CD4-positive, alpha-beta T cell treated with Interferon gamma for 1 hour (primary cell): ENCODE measurements at regions not wholly inside any gene's neighbourhood (a gene's known extent, or its start where the extent isn't known, plus 50 kb on each side); places are given as distances from the start of the nearest gene placed in this dataset.

Experiments
- DNase-seq: peaks from one replicate; pipeline ENCODE4 v3.0.0-alpha.2; 2020

DNA sequence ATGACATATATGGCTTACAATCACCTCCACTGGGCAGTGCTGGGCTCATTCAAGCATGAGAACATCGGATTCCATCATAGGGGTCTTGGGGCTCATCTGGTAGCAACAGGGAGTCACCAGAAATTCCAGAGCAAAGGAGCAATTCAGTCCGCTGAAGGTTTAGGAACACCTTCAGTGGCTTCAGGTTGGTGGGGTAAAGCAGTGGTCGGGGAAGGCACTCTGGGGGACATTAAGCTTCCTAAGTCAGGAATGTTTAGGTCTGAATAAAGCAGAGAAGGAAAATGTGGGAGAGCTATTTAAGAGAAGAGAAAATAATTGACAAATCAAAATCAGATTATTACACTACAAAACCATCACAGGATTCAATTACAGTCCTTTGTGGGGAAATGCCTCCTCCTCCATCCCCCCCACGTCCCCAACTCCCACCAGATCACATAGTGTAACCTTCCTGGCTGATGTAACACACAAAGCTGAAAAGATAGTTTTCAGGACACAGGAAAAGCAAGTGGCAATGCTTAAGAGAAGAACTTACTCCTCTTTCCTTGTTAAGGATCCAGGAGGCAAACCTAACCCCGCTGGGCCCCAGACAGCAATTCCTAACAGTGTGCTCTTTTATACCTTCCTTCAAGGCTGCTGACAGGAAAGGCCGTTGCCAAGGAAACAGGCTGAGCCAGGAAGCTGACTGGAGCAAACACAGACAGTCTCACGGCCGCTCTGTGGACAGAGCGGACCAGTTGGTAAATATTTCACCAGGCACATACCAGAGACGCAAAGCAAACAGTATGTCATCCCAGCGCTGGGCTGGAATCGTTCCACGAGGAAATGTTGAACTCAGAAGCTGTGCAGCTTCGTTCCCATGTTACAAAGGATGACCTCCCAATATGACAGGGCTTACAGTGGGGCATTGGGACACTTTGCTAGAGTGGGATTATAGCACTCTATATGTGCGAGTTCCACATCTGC, 57.5 kb upstream of the LMCD1 start:
- DNase-seq: no peak

DNA sequence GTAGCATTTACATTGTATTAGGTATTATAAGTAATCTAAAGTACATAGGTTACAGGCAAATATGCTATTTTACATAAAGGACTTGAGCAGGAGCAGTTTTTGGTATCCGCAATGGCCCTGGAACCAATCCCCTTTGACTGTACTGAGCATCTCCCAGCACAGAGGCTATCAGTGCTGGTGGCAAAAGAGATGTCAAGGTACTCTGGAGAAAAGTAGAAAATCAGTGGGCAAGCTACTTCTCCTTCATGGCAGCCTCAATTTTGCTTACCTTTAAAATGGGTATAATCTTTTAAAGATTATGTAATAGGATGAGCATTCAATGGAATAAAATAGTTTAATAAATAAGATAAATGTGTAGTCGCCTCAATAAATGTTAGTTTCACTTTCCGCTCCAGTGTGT, 56.7 kb upstream of the LMCD1 start:
- DNase-seq: no peak

DNA sequence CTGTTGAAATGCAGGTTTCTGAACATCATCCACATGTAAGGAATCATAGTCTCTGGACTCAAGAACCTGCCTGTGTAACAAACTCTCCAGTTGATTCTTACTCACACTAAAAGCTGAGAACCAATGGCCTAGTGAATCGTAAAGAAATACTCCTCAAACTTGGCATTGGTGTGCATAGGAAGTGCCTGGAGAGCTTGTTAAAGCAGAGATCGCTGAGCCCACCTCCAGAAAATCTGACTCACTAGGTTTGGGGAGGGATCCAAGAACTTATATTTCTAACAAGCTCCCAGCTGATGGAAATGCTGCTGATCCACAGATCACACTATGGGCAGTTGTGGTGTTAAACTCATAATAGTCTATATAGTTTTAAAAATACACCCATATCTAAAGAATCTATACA, 55.8 kb upstream of the LMCD1 start:
- DNase-seq: no peak

DNA sequence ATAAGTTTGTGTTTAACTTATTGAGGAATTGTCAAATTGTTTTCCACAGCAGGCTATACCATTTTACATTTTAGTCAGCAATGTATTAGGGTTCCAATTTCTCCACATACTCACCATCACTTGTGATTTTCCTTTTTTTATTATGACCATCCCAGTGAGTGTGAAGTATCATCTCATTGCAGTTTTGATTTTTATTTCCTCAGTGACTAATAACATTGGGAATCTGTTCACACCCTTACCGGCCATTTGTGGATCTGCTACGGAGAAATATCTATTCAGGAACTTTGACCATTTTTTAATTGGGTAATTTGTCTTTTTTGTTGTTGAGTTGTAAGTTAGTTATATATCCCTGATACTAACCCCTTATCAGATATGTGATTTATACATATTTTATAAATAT, 54.8 kb upstream of the LMCD1 start:
- DNase-seq: no peak

DNA sequence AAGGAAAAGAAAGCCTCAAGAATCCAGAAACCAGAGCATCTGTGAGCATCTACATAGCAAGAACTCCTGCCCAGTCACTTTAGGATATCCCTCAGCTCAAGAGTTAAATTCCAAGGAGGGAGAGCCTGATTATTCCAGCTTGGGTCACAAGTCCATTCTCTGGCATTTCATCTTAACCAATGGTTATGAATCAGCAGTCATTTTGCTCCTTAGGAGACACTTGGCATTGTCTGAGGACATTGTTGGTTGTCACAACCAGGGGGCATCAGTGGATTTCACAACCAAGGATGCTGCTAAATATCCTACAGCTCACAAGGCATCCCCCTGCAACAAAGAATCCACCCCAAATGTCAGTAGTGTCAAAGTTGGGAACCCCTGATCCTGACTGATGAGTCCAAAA, 51.0 kb upstream of the LMCD1 start:
- no peak for DNase-seq

DNA sequence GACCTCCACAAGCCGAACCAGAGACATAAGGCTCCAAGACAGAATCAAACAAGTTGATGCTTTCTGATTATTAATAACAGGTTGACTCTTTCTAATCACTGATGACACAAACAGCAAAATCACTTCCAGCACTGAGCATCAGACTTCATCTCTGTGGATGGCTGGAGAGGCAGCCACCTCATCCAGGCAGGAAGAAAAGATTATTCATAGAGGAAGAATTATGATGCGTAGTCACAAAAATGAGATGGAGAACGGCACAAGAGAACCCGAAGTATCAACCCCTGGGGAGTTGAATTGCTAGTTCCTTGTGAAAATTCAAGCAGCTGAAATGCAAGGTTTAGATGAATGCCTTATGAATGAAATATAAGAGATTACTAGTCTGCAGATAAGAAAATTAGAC, 49.9 kb upstream of the LMCD1 start:
- no peak for DNase-seq
